ENCODE measurements at regions not wholly inside any gene's neighbourhood (a gene's known extent, or its start where the extent isn't known, plus 50 kb on each side); places are given as distances from the start of the nearest gene placed in this dataset.

- Histone ChIP-seq H3K4me1 (no peaks in the 10 kb centered on the region), H3K27me3 (no peaks in the 10 kb centered on the region), H3K36me3 (no peaks in the 10 kb centered on the region), H3K4me3 (no peak overlapping the region), H3K27ac (no peak overlapping the region), H3K9me3 (no peaks in the 10 kb centered on the region)
- DNase-seq: no peak
- TF ChIP-seq POLR2A (IDR thresholded peaks at IDR 0.05) (no peak), EP300 (IDR thresholded peaks at IDR 0.05) (no peak), POLR2AphosphoS5 (IDR thresholded peaks at IDR 0.05) (no peak)
- TF ChIP-seq, protein P1, sequence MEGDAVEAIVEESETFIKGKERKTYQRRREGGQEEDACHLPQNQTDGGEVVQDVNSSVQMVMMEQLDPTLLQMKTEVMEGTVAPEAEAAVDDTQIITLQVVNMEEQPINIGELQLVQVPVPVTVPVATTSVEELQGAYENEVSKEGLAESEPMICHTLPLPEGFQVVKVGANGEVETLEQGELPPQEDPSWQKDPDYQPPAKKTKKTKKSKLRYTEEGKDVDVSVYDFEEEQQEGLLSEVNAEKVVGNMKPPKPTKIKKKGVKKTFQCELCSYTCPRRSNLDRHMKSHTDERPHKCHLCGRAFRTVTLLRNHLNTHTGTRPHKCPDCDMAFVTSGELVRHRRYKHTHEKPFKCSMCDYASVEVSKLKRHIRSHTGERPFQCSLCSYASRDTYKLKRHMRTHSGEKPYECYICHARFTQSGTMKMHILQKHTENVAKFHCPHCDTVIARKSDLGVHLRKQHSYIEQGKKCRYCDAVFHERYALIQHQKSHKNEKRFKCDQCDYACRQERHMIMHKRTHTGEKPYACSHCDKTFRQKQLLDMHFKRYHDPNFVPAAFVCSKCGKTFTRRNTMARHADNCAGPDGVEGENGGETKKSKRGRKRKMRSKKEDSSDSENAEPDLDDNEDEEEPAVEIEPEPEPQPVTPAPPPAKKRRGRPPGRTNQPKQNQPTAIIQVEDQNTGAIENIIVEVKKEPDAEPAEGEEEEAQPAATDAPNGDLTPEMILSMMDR (IDR thresholded peaks at IDR 0.05): no peak
- intact Hi-C loops (cut with DNase I): no loop called here
- WGBS, 2 donors: 67 to 78% methylated on average over 4 of the region's 4 CpGs
These were observed 1272.4 kb downstream of the CDH8 start for GRCh38 chr16:60763869-60764268.

DNA sequence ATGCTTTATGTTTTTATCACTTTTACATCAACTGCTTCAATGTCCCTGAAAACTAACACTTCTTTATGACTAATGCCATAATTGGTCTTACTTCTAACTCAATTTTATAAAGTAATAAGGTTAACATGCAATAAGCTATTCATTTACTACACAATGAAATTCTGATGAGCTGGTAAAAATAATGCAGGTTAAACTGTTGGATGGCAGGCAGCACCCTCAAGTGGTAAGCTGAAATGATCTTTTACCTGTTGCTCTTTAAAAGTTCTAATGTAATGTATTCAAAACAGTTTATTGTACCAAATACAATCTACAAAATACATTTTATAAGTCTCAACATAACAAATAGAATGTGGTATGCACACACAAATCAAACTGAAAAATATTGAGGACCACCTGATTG, 1280.3 kb downstream of the CDH8 start:
- Histone ChIP-seq H3K27me3 (no peaks in the 10 kb centered on the region), H3K4me3 (no peak overlapping the region), H3K27ac (no peak overlapping the region), H3K4me1 (no peaks in the 10 kb centered on the region), H3K9me3 (no peaks in the 10 kb centered on the region), H3K36me3 (no peaks in the 10 kb centered on the region)
- DNase-seq: no peak
- intact Hi-C loops (cut with DNase I): no loop called here
- TF ChIP-seq POLR2AphosphoS5 (IDR thresholded peaks at IDR 0.05) (no peak), EP300 (IDR thresholded peaks at IDR 0.05) (no peak)
- TF ChIP-seq, protein P1 (IDR thresholded peaks at IDR 0.05): no peak

GRCh38 chr16:60748366-60748765, 1287.9 kb downstream of the CDH8 start:
- peaks cover 0 to 9% (median 0%) of the 10 kb centered on the region in 4 donors for H3K9me3 ChIP-seq
- H3K4me3 ChIP-seq: no peak overlapping the region
- H3K27ac ChIP-seq: no peak overlapping the region
- intact Hi-C loops (cut with DNase I): no loop called here
- no peaks in the 10 kb centered on the region for H3K36me3 ChIP-seq
- TF ChIP-seq POLR2A (IDR thresholded peaks at IDR 0.05) (no peak), POLR2AphosphoS5 (IDR thresholded peaks at IDR 0.05) (no peak), EP300 (IDR thresholded peaks at IDR 0.05) (no peak)
- TF ChIP-seq, protein P1 (IDR thresholded peaks at IDR 0.05): no peak
- H3K27me3 ChIP-seq: no peaks in the 10 kb centered on the region
- no peaks in the 10 kb centered on the region for H3K4me1 ChIP-seq
- DNase-seq: no peak

DNA sequence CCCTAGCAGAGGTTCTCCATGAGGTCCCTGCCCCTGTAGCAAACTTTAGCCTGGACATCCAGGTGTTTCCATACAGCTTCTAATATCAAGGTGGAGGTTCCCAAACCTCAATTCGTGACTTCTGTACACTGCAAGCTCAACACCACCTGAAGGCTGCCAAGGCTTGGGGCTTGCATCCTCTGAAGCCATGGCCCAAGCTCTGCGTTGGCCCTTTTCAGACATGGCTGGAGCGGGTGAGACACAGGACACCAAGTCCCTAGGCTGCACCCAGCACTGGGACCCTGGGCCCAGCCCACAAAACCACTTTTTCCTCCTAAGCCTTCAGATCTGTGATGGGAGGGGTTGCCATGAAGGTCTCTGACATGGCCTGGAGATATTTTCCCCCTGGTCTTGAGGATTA, 1292.0 kb downstream of the CDH8 start:
- DNase-seq: no peak
- 84 to 89% methylated on average over 3 of the region's 3 CpGs for WGBS, 2 donors
- H3K4me1 ChIP-seq: peaks cover 0 to 10% (median 3%) of the 10 kb centered on the region in 4 donors
- TF ChIP-seq EP300 (IDR thresholded peaks at IDR 0.05) (no peak), POLR2AphosphoS5 (IDR thresholded peaks at IDR 0.05) (no peak)
- H3K9me3 ChIP-seq: peaks cover 0 to 5% (median 0%) of the 10 kb centered on the region in 4 donors
- no peak overlapping the region for H3K4me3 ChIP-seq
- no peaks in the 10 kb centered on the region for H3K36me3 ChIP-seq
- no peaks in the 10 kb centered on the region for H3K27me3 ChIP-seq
- no peak overlapping the region for H3K27ac ChIP-seq
- intact Hi-C loops (cut with DNase I): no loop called here

- H3K4me3 ChIP-seq: no peak overlapping the region
- no peaks in the 10 kb centered on the region for H3K36me3 ChIP-seq
- H3K27me3 ChIP-seq: no peaks in the 10 kb centered on the region
- H3K9me3 ChIP-seq: peaks cover 0 to 5% (median 0%) of the 10 kb centered on the region in 4 donors
- TF ChIP-seq, protein P1 (IDR thresholded peaks at IDR 0.05): no peak
- TF ChIP-seq EP300 (IDR thresholded peaks at IDR 0.05): no peak
- TF ChIP-seq POLR2A (IDR thresholded peaks at IDR 0.05): no peak
- no peak for TF ChIP-seq POLR2AphosphoS5 (IDR thresholded peaks at IDR 0.05)
- intact Hi-C loops (cut with DNase I): no loop called here
- no peak for DNase-seq
- H3K27ac ChIP-seq: no peak overlapping the region
- 79 to 92% methylated on average over 1 of the region's 1 CpG for WGBS, 2 donors
- H3K4me1 ChIP-seq: peaks cover 0 to 10% (median 3%) of the 10 kb centered on the region in 4 donors
These were observed 1294.4 kb downstream of the CDH8 start for GRCh38 chr16:60741810-60742209.
